ENCODE measurements at regions not wholly inside any gene's neighbourhood (a gene's known extent, or its start where the extent isn't known, plus 50 kb on each side); places are given as distances from the start of the nearest gene placed in this dataset.

- TF ChIP-seq ZNF532 (CRISPR knock-in tag; IDR thresholded peaks at IDR 0.05; ENCODE audit: borderline replicate concordance) (no peak), ATF2 (CRISPR knock-in tag; IDR thresholded peaks at IDR 0.05; ENCODE audit: borderline replicate concordance, low read depth) (no peak), NFYB (CRISPR knock-in tag; conservative IDR thresholded peaks at IDR 0.05; ENCODE audit: low read depth) (no peak), ZBTB43 (CRISPR knock-in tag; IDR thresholded peaks at IDR 0.05) (no peak), ZNF281 (CRISPR knock-in tag; IDR thresholded peaks at IDR 0.05) (no peak), AFF4 (CRISPR knock-in tag; IDR thresholded peaks at IDR 0.05; ENCODE audit: borderline replicate concordance) (no peak), SOX15 (CRISPR knock-in tag; IDR thresholded peaks at IDR 0.05) (no peak)
These were observed 503.8 kb downstream of the NXPH1 start (continued) for GRCh38 chr7:8937204-8937603.

- ChIA-PET CTCF (no interaction called here), POLR2A (no interaction called here)
- no peak overlapping the region for H3K4me3 Mint-ChIP-seq
- H3K9me3 Mint-ChIP-seq: no peaks in the 10 kb centered on the region
- ATAC-seq (no peak), DNase-seq (ENCODE audit: low spot score) (no peak)
- H3K27ac Mint-ChIP-seq: no peak overlapping the region
- no peaks in the 10 kb centered on the region for H3K36me3 Mint-ChIP-seq
- peaks cover 5% of the 10 kb centered on the region for H3K4me1 Mint-ChIP-seq
- no peaks in the 10 kb centered on the region for H3K27me3 Mint-ChIP-seq (ENCODE audit: low read depth)
- TF ChIP-seq SMAD3 (CRISPR knock-in tag; IDR thresholded peaks at IDR 0.05; ENCODE audit: borderline replicate concordance): no peak
- TF ChIP-seq FOXP4 (CRISPR knock-in tag; IDR thresholded peaks at IDR 0.05): no peak
- TF ChIP-seq ZNF138 (CRISPR knock-in tag; conservative IDR thresholded peaks at IDR 0.05): no peak
- no peak for TF ChIP-seq NFE2L1 (CRISPR knock-in tag; IDR thresholded peaks at IDR 0.05)
- TF ChIP-seq NFYB (CRISPR knock-in tag; conservative IDR thresholded peaks at IDR 0.05; ENCODE audit: low read depth): no peak
- no peak for TF ChIP-seq CREB1 (CRISPR knock-in tag; IDR thresholded peaks at IDR 0.05)
- no peak for TF ChIP-seq HMGXB4 (CRISPR knock-in tag; IDR thresholded peaks at IDR 0.05)
- no peak for TF ChIP-seq TEAD4 (CRISPR knock-in tag; IDR thresholded peaks at IDR 0.05)
- TF ChIP-seq GTF2I (CRISPR knock-in tag; conservative IDR thresholded peaks at IDR 0.05): no peak
- no peak for TF ChIP-seq PREB (CRISPR knock-in tag; IDR thresholded peaks at IDR 0.05; ENCODE audit: borderline replicate concordance)
These were observed 504.8 kb downstream of the NXPH1 start for GRCh38 chr7:8938044-8938805.

Data from WTC11 (cell line).